HG03025 (cell line): ENCODE measurements at regions not wholly inside any gene's neighbourhood (a gene's known extent, or its start where the extent isn't known, plus 50 kb on each side); places are given as distances from the start of the nearest gene placed in this dataset.
"Not testable (repeated sequence)": the region's sequence is repeated elsewhere in the genome, so short reads cannot be mapped to it uniquely, and the experiment has no call there.

Source experiments
- ATAC-seq: cut with Tn5 transposase; IDR thresholded peaks from one replicate; pipeline ENCODE4 v1.9.1; 2021; ENCODE audit warnings: mild to moderate bottlenecking, moderate library complexity; ENCODE audit not compliant: unreplicated experiment, low FRiP score

GRCh38 chr13:68851026-68851425 lies 1256.6 kb upstream of the ATXN8OS start:
- ATAC-seq: no peak

DNA sequence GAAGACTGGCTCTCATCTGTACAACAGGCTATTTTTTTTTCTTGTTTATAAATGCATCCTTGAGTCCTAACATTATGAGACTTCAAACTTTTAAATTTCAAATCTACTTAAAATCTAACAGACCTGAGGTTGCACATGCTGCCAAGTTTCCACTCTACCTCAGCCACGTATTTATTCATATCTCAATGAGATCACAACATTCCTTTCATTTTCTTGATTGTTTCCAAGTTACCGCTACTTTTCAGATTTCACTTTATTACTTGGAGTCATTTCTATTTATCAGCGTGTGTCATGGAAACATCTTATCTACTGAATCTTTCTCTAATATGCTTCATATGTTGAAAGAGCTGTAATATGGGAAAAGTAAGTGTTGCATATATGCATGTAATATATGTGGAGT lies 1257.5 kb upstream of the ATXN8OS start:
- ATAC-seq: no peak

GRCh38 chr13:68846663-68847062 lies 1261.0 kb upstream of the ATXN8OS start:
- ATAC-seq: no peak

- no peak for ATAC-seq
Measured at GRCh38 chr13:68834375-68834774, 1273.3 kb upstream of the ATXN8OS start.

DNA sequence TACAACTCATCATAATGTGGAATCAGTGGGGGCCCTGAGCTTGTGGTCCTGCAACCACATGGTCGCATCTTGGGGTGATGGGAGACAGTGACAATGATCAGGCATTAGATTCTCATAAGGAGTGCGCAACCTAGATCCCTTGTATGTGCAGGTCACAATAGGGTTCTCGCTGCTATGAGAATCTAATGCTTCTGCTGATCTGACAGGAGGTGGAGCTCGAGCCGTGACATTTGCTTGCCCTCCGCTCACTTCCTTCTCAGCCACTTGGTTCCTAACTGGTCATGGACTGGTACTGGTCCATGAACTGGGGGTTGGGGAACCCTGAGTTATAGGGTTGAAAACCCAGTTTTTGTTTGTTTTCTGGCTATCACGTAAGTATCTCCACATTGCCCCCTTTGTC lies 1290.9 kb upstream of the ATXN8OS start:
- no peak for ATAC-seq

DNA sequence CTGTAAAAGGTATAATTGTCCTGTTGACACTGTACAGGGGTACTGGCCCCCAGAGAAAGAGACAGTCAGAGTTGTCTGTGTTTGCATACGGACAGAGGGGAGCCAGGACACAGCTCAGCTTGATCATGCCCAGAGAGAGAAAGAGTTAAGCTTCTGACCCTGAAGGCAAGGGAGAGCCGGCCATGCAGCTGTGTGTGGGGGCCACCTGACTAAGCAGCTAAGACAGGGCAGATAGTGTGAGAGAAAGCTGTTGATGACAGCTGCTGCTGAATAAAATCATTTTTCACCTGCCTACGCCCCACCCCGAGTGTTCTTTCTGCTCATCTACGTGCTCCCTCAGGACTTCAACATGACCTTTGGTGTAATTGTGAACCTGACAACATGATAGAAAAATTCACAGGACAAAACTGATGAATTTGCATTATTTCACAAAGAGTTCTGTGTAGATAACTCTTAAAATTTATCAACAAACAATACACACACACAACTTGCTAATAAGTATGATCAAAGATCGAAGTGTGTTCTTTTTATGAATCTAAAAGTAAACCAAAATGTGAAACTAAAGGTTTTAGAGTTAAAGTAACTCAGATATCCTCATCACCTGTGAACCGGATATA lies 1294.3 kb upstream of the ATXN8OS start:
- no peak for ATAC-seq

DNA sequence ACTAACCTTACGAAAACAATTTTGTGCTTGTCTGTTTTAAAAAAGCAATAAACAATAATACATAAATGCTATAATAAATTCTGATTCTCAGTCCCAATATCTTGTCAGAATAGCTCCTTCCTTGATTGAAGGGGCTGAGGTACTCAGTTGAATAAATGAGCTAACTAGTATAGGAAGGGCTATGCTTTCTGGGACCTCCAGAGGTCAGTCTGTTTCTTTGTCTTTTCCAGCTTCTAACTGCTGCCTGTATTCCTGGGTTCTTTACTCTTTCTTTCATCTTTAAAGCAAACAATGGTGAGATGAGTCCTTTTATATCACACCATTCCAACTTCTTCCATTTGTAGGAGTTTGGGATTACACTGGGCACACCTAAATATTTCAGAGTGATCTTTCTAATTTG lies 1297.0 kb upstream of the ATXN8OS start:
- ATAC-seq: no peak

DNA sequence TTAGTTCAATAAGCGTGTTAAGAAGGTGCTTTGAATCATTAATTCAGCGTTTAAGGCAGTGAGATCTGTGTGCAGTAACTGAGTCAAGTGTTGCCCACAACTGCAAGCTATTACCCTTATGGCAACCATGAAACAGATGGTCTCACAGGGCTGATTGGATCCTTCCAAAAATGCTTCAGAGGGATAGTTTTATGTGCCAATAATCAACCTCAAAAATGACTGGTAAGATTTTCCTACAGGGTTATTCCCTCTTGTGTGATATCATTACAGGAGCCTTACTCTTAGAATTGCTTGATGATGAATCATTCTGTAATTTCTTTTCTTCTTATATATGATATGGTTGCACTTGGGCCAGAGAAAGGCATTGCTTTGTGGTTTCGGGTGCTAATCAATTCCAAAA lies 1299.2 kb upstream of the ATXN8OS start:
- no peak for ATAC-seq

- peak; percentile 64 for ATAC-seq
Measured at GRCh38 chr13:68806125-68806524, 1301.5 kb upstream of the ATXN8OS start.

- no peak for ATAC-seq
Measured at GRCh38 chr13:68784275-68784674, 1323.4 kb upstream of the ATXN8OS start.

DNA sequence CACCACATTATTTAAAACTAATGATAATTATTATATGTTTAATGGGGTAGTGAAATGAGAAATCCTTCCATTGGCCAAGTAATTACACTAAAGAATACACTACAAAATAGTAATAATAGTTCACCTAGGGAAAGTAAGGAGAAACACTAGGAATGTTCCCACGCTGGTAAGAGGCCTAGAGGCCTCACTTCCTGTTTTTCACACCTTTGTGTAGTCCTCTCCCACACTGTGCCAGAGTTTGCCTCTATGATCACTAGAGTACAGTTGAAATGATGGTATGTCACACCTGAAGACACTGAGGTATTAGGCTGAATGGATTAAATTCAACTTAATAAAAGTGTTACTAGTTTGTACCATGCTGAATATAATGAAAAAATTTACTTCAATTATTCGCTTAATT lies 1348.0 kb upstream of the ATXN8OS start:
- no peak for ATAC-seq

- no peak for ATAC-seq
Measured at GRCh38 chr13:68749796-68750195, 1357.8 kb upstream of the ATXN8OS start.

GRCh38 chr13:68748038-68748437 lies 1359.6 kb upstream of the ATXN8OS start:
- no peak for ATAC-seq

DNA sequence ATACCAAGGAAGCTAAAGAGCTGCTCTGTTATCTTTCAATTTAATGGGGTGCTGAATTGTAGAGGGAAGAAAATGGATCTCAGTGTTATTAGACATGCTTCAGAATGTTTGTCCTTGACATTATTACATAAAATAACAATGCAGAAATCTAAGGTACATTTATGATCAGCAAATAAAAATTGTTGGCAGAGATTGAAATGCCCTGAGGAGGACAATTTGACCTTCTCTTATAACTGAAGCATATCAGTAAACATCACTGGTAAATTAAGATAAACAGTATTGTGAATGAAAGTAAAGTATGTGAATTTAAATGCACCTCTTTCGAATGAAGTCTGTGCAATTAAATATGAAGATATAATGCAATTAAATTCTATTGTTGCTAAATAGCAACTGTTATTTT lies 1362.1 kb upstream of the ATXN8OS start:
- no peak for ATAC-seq

GRCh38 chr13:68736961-68737360 lies 1370.7 kb upstream of the ATXN8OS start:
- no peak for ATAC-seq

- no peak for ATAC-seq
Measured at GRCh38 chr13:68727798-68728197, 1379.8 kb upstream of the ATXN8OS start.

- ATAC-seq: no peak
Measured at GRCh38 chr13:68727165-68727564, 1380.5 kb upstream of the ATXN8OS start.

DNA sequence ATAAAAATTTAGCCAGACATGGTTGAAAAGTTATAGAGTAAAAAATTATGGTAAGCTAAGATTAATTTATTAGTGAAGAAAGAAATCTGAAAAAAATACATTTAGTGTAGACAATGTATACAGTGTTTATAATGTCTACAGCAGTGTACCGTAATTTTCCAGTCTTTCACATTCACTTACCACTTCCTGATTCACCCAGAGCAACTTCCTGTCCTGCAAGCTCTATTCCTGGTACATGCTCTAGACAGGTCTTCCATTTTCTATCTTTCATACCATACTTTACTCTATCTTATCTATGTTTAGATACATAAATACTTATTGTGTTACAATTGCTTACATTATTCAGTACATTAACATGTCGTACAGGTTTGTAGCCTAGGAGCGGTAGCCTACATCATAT lies 1387.8 kb upstream of the ATXN8OS start:
- ATAC-seq: no peak

- ATAC-seq: no peak
Measured at GRCh38 chr13:68715651-68716050, 1392.0 kb upstream of the ATXN8OS start.

DNA sequence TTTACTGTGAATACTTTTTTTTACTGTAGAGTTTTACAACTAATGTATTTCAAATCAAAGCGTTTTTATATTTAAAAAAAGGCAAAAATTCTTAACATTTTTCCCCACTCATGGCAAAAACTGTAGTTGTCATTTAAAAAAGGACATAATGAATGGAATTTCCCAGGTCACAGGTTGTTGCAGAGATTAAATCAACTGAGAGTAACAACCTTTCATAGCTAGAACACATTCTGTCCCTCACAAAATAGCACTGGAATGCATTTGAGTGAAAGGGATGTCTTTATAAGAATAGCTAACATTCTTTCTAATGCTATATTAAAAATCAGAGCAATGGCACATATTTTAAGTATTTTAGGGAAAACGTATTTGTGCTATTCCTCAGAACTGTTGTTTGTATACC lies 1393.3 kb upstream of the ATXN8OS start:
- ATAC-seq: no peak

DNA sequence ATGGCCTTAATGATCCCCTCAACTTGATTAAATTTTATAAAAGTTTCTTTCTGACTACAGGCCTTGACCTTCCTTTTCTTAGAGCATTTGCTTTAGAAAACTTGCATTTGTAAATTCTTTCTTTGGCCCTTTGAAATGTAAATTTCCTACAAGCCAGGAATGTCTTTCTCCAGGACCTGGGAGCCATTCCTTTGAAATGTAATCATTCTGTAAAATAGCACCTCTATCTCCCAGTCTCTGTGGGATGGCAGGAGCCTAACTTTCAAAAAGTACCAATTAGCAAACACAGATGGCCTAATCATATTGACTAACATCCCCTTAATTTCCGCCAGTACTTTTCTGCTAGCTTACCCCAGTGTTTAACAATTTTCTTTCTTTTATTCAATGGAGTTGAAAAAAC lies 1394.2 kb upstream of the ATXN8OS start:
- no peak for ATAC-seq

DNA sequence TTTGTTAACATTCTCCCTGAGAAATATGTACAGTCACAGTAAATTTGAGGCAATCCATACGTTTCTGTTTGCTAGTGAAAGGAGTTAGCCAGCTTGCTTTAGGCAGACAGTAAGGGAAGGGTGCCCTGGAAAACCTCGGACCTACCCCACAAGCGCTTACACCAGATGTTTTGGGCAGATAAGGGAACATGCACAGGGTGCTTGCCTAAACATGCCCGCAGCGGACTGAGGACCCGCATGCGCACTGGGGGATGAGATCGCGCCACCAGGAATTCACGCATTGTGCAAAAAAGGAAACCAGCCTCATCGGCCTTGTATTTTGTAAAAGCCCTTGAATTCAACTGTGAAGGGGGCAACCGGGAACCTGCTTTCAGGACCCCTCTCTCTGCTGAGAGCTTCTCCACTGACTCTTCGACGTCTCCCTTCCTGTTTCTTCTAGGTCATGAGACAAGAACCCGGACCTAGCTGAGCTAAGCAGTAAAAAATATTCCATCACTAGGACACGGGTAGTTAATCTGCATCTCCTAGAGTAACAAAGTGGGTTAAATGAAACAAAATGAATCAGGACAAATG lies 1399.2 kb upstream of the ATXN8OS start:
- ATAC-seq: no peak

DNA sequence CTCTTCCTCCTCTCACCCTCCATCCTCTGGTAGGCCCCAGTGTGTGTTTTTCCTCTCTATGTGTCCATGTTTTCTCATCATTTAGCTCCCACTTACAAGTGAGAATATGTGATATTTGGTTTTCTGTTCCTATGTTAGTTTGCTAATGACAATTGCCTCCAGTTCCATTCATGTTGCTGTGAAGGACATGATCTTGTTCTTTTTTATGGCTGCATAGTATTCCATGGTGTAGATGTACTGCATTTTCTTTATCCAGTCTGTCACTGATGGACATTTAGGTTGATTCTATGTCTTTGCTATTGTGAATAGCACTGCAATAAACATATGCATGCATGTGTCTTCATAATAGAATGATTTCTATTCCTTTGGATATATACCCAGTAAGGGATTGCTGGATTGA lies 1401.6 kb upstream of the ATXN8OS start:
- not testable (repeated sequence) for ATAC-seq
